Ishikawa (cell line): ENCODE measurements at regions not wholly inside any gene's neighbourhood (a gene's known extent, or its start where the extent isn't known, plus 50 kb on each side); places are given as distances from the start of the nearest gene placed in this dataset.

ENCODE experiments used
- CEBPB ChIP-seq: IDR thresholded peaks from 2 replicates; pipeline ENCODE4 v1.6.1; 2012
- CREB1 ChIP-seq: IDR thresholded peaks from 2 replicates; pipeline ENCODE4 v1.6.1; 2012; ENCODE audit warnings: low read depth
- EGR1 ChIP-seq: IDR thresholded peaks from 2 replicates; pipeline ENCODE4 v1.6.1; 2012
- EP300 ChIP-seq: IDR thresholded peaks from 2 replicates; pipeline ENCODE4 v1.6.1; 2012; ENCODE audit warnings: borderline replicate concordance
- FOXM1 ChIP-seq: IDR thresholded peaks from 2 replicates; pipeline ENCODE4 v1.6.1; 2012; ENCODE audit warnings: low read depth, borderline replicate concordance
- NFIC ChIP-seq: IDR thresholded peaks from 2 replicates; pipeline ENCODE4 v1.6.1; 2012
- RAD21 ChIP-seq: IDR thresholded peaks from 2 replicates; pipeline ENCODE4 v1.6.1; 2012; ENCODE audit warnings: low read depth
- TAF1 ChIP-seq: IDR thresholded peaks from 2 replicates; pipeline ENCODE4 v1.6.1; 2012; ENCODE audit warnings: low read depth, mild to moderate bottlenecking
- TCF12 ChIP-seq: IDR thresholded peaks from 2 replicates; pipeline ENCODE4 v1.6.1; 2012; ENCODE audit warnings: low read depth
- TEAD4 ChIP-seq: IDR thresholded peaks from 2 replicates; pipeline ENCODE4 v1.6.1; 2012
- YY1 ChIP-seq: IDR thresholded peaks from 2 replicates; pipeline ENCODE4 v1.6.1; 2012; ENCODE audit warnings: low read depth
- ZBTB7A ChIP-seq: IDR thresholded peaks from 2 replicates; pipeline ENCODE4 v1.6.1; 2012; ENCODE audit warnings: low read depth
- TF ChIP-seq, protein P1 (sequence below): IDR thresholded peaks from 2 replicates; pipeline ENCODE4 v1.6.1; 2012; ENCODE audit warnings: low read depth, mild to moderate bottlenecking
- TF ChIP-seq, protein P2 (sequence below): IDR thresholded peaks from 2 replicates; pipeline ENCODE4 v1.6.1; 2012
- TF ChIP-seq, protein P3 (sequence below): IDR thresholded peaks from 2 replicates; pipeline ENCODE4 v1.6.1; 2012

DNA sequence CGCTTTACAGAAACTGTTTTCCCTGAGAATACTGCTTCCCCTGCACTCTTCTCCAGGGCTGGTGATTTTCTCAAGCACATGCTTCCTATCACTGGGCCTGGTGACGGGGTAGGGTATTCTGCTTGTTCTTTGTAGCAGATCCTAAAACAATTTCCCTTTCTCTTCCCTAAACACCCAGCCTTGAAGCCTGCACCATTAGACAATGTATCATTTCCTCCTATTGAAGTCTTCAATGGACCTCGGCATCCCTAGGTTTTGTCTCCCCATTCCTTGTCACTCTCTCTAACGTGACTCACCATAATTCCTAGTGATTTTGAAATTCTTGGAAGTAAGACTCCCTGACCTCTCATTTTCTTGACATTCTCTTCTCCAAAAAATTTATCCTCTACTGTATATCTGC, 109.5 kb upstream of the GHITM start:
- TF ChIP-seq CREB1 (no peak), TCF12 (no peak), YY1 (no peak), CEBPB (no peak), FOXM1 (no peak), EP300 (no peak), ZBTB7A (no peak), RAD21 (no peak)
- TF ChIP-seq, protein P1, sequence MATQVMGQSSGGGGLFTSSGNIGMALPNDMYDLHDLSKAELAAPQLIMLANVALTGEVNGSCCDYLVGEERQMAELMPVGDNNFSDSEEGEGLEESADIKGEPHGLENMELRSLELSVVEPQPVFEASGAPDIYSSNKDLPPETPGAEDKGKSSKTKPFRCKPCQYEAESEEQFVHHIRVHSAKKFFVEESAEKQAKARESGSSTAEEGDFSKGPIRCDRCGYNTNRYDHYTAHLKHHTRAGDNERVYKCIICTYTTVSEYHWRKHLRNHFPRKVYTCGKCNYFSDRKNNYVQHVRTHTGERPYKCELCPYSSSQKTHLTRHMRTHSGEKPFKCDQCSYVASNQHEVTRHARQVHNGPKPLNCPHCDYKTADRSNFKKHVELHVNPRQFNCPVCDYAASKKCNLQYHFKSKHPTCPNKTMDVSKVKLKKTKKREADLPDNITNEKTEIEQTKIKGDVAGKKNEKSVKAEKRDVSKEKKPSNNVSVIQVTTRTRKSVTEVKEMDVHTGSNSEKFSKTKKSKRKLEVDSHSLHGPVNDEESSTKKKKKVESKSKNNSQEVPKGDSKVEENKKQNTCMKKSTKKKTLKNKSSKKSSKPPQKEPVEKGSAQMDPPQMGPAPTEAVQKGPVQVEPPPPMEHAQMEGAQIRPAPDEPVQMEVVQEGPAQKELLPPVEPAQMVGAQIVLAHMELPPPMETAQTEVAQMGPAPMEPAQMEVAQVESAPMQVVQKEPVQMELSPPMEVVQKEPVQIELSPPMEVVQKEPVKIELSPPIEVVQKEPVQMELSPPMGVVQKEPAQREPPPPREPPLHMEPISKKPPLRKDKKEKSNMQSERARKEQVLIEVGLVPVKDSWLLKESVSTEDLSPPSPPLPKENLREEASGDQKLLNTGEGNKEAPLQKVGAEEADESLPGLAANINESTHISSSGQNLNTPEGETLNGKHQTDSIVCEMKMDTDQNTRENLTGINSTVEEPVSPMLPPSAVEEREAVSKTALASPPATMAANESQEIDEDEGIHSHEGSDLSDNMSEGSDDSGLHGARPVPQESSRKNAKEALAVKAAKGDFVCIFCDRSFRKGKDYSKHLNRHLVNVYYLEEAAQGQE, result no peak

DNA sequence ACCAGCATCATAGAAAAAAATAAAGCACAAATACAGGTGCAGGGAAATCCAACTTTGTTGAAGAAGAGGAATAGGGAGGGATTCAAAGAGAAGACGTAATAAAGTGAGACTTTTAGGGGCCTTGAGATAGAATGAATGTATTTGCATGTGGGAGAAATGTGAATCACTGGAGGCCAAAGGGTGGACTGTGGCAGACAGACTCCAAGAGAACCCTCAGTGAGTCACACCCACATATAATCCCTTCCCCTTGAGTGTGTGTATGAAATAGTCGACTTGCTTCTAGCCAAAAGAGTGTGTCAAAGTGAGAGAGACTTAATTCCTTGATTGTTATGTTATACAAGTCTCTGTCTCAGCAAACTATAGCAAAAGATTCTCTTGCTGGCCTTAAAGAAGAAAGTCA, 101.3 kb upstream of the GHITM start:
- TF ChIP-seq, protein P1, result no peak
- TF ChIP-seq NFIC (no peak), TAF1 (no peak), YY1 (no peak), EP300 (no peak), EGR1 (no peak), CREB1 (no peak), ZBTB7A (no peak), CEBPB (no peak), RAD21 (no peak), TCF12 (no peak), TEAD4 (no peak), FOXM1 (no peak)
- TF ChIP-seq, protein P2, sequence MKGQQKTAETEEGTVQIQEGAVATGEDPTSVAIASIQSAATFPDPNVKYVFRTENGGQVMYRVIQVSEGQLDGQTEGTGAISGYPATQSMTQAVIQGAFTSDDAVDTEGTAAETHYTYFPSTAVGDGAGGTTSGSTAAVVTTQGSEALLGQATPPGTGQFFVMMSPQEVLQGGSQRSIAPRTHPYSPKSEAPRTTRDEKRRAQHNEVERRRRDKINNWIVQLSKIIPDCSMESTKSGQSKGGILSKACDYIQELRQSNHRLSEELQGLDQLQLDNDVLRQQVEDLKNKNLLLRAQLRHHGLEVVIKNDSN, result no peak

DNA sequence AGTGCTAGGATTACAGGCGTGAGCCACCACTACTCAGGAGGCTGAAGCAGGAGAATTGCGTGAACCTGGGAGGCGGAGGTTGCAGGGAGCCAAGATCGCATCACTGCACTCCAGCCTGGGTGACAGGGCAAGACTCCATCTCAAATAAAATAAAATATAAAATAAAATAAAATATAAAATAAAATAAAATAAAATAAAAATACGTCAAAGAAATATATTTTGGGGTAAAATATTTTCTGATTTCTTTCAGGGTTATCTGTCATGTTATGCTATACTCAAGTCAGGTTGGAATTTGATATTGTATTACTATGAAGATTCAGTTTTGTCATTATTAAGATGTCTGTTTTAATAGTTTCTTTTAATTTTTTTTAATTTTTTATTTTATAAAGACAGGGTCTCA, 99.4 kb upstream of the GHITM start:
- TF ChIP-seq YY1, result no peak
- TF ChIP-seq TCF12, result no peak
- no peak for TF ChIP-seq FOXM1
- no peak for TF ChIP-seq CEBPB
- no peak for TF ChIP-seq CREB1
- TF ChIP-seq, protein P3, sequence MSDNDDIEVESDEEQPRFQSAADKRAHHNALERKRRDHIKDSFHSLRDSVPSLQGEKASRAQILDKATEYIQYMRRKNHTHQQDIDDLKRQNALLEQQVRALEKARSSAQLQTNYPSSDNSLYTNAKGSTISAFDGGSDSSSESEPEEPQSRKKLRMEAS, result no peak
- TF ChIP-seq, protein P1, result no peak
- no peak for TF ChIP-seq NFIC
- TF ChIP-seq EP300, result no peak
- no peak for TF ChIP-seq ZBTB7A
- TF ChIP-seq TAF1, result no peak

DNA sequence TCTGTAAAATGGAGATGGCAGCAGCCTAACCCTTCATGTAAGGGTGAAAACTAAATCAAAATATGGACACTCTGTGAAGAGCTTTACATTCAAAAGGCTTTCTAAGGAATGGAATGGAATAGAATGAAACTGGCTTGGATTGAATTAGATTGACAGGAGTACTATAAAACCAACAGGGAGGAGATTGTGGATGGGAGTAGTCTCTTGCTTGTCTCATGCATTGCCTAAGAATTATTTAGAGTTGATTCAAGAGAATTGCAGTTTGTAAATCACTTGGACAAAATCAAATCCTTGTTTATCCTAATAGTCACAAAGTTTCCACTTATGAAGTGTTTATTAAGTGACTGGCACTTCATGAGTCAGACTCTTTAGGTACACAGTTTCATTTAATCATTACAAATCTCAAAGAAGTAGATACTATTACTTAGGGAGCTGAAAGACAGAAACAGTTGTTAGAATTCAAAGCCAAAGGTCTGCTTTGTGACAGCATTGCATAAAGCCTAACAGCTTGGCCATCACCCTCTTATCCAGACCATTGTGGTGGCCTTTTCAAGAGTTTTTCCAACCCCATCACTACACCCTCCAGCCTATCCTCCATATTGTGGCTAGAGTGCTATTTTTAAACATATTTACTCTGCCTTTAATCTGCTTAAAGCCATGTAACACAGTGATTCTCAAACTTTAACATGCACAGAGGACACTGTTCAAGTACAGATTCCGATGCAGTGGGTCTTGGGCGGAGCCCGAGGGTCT, 91.9 kb upstream of the GHITM start:
- TF ChIP-seq ZBTB7A (no peak), FOXM1 (no peak), CEBPB (no peak), TCF12 (no peak), EP300 (no peak), TEAD4 (no peak), EGR1 (no peak), CREB1 (no peak), RAD21 (no peak), NFIC (no peak)
- TF ChIP-seq, protein P2, result no peak
- TF ChIP-seq, protein P3, result no peak
- TF ChIP-seq, protein P1, result no peak
